Kidney capillary endothelial cell (primary cell): ENCODE measurements at regions not wholly inside any gene's neighbourhood (a gene's known extent, or its start where the extent isn't known, plus 50 kb on each side); places are given as distances from the start of the nearest gene placed in this dataset.
"Not testable (repeated sequence)": the region's sequence is repeated elsewhere in the genome, so short reads cannot be mapped to it uniquely, and the experiment has no call there.

Source experiments
- DNase-seq: peaks from one replicate; pipeline ENCODE4 v3.0.0-alpha.2; 2018; ENCODE audit warnings: low spot score

GRCh38 chr12:68509242-68509641 is 101.5 kb upstream of the RAP1B start:
- DNase-seq = no peak

GRCh38 chr12:68510397-68510796 is 100.3 kb upstream of the RAP1B start:
- DNase-seq = no peak

- no peak for DNase-seq
Observed at GRCh38 chr12:68514807-68515411, 95.8 kb upstream of the RAP1B start.

- no peak for DNase-seq
Observed at GRCh38 chr12:68515793-68516192, 94.9 kb upstream of the RAP1B start.

- DNase-seq = peak; percentile 68
Observed at GRCh38 chr12:68521321-68521839, 89.3 kb upstream of the RAP1B start.

- DNase-seq = no peak
Observed at GRCh38 chr12:68521848-68522502, 88.7 kb upstream of the RAP1B start.

- DNase-seq = no peak
Observed at GRCh38 chr12:68529466-68529865, 81.2 kb upstream of the RAP1B start.

GRCh38 chr12:68529869-68530268 is 80.8 kb upstream of the RAP1B start:
- DNase-seq = no peak

- DNase-seq = no peak
Observed at GRCh38 chr12:68530299-68530698, 80.4 kb upstream of the RAP1B start.

- no peak for DNase-seq
Observed at GRCh38 chr12:68530965-68531364, 79.7 kb upstream of the RAP1B start.

- DNase-seq = no peak
Observed at GRCh38 chr12:68532204-68532886, 78.4 kb upstream of the RAP1B start.

- DNase-seq = no peak
Observed at GRCh38 chr12:68532887-68533248, 77.8 kb upstream of the RAP1B start.

GRCh38 chr12:68534108-68534507 is 76.6 kb upstream of the RAP1B start:
- no peak for DNase-seq

GRCh38 chr12:68536885-68537485 is 73.7 kb upstream of the RAP1B start:
- peak; percentile 21 for DNase-seq

GRCh38 chr12:68537571-68537970 is 73.1 kb upstream of the RAP1B start:
- DNase-seq = no peak

GRCh38 chr12:68538726-68539614 is 71.7 kb upstream of the RAP1B start:
- DNase-seq = no peak

GRCh38 chr12:68539615-68539952 is 71.1 kb upstream of the RAP1B start:
- DNase-seq = no peak

- not testable (repeated sequence) for DNase-seq
Observed at GRCh38 chr12:68540768-68541167, 69.9 kb upstream of the RAP1B start.

GRCh38 chr12:68547318-68547717 is 63.4 kb upstream of the RAP1B start:
- DNase-seq = not testable (repeated sequence)

GRCh38 chr12:68552605-68553195 is 58.0 kb upstream of the RAP1B start:
- not testable (repeated sequence) for DNase-seq

GRCh38 chr12:68557011-68557730 is 53.5 kb upstream of the RAP1B start:
- peak; percentile 44 for DNase-seq
